Mucosa of descending colon (tissue), 3 donors: ENCODE measurements at regions not wholly inside any gene's neighbourhood (a gene's known extent, or its start where the extent isn't known, plus 50 kb on each side); places are given as distances from the start of the nearest gene placed in this dataset.

ENCODE experiments used
- ATAC-seq: fragments of 200-7000 bp; cut with Tn5 transposase; one replicate; pipeline ENCODE4 v1.9.1; 2020; ENCODE audit warnings: mild to moderate bottlenecking, moderate library complexity
- DNase-seq, 3 donors: peaks; one replicate each; pipeline ENCODE4 v3.0.0-alpha.2; 2020
- H3K36me3 ChIP-seq: fragments of 200-600 bp; one replicate; pipeline ENCODE4 v1.8.0; 2021; ENCODE audit warnings: low read depth, mild to moderate bottlenecking
- H3K4me1 ChIP-seq: fragments of 200-600 bp; one replicate; pipeline ENCODE4 v1.8.0; 2021; ENCODE audit warnings: low read depth, mild to moderate bottlenecking
- H3K4me3 ChIP-seq: fragments of 200-600 bp; one replicate; pipeline ENCODE4 v1.8.0; 2021; ENCODE audit warnings: mild to moderate bottlenecking
- H3K9me3 ChIP-seq: fragments of 200-600 bp; one replicate; pipeline ENCODE4 v1.8.0; 2021; ENCODE audit warnings: mild to moderate bottlenecking
- CTCF ChIP-seq: fragments of 200-600 bp; IDR thresholded peaks from one replicate; pipeline ENCODE4 v1.8.0; 2022; ENCODE audit warnings: antibody characterized with exemption, mild to moderate bottlenecking
- intact Hi-C, 2 donors: fragments of 100-400 bp; cut with DNase I in 1 of 2; cut with micrococcal nuclease in 1 of 2; formaldehyde crosslinking; loops; one replicate each; pipeline versions ENCODE4 v1.11.0 to v1.11.1; 2022; cut with DNase I, micrococcal nuclease
- donor health status: DM: no; HTN: no; CAD: no; lungs with moderate emphysema.
- donor health status: DM: no; HTN: no; CAD: no.
- donor health status: DM: no; HTN: yes; CAD: no.

- H3K9me3 ChIP-seq = no peaks in the 10 kb centered on the region
- H3K36me3 ChIP-seq = no peaks in the 10 kb centered on the region
- ATAC-seq (no peak), DNase-seq (no peak)
- H3K4me3 ChIP-seq = no peak overlapping the region
- TF ChIP-seq CTCF = no peak
- intact Hi-C loops = loop anchor here (10.0 kb wide), 1 partner anchor 229 kb away; no protein-coding TSS in a partner anchor
- no peaks in the 10 kb centered on the region for H3K4me1 ChIP-seq
Observed at GRCh38 chr11:8335683-8336082, 72.0 kb upstream of the LMO1 start.

- DNase-seq (no peak), ATAC-seq (no peak)
- intact Hi-C loops = loop anchor here (10.0 kb wide), 1 partner anchor 230 kb away; no protein-coding TSS in a partner anchor
- Histone ChIP-seq H3K36me3 (no peaks in the 10 kb centered on the region), H3K4me3 (no peak overlapping the region), H3K4me1 (no peaks in the 10 kb centered on the region), H3K9me3 (no peaks in the 10 kb centered on the region)
- no peak for TF ChIP-seq CTCF
Observed at GRCh38 chr11:8335186-8335585, 71.5 kb upstream of the LMO1 start.

GRCh38 chr11:8333811-8334401 lies 70.2 kb upstream of the LMO1 start:
- ATAC-seq = no peak
- H3K36me3 ChIP-seq = no peaks in the 10 kb centered on the region
- no peaks in the 10 kb centered on the region for H3K9me3 ChIP-seq
- H3K4me3 ChIP-seq = no peak overlapping the region
- H3K4me1 ChIP-seq = no peaks in the 10 kb centered on the region
- no peak for DNase-seq
- intact Hi-C loops = loop anchor here (10.0 kb wide), 1 partner anchor 231 kb away; no protein-coding TSS in a partner anchor
- TF ChIP-seq CTCF = no peak

- no peak for TF ChIP-seq CTCF
- Histone ChIP-seq H3K4me3 (no peak overlapping the region), H3K9me3 (no peaks in the 10 kb centered on the region), H3K36me3 (no peaks in the 10 kb centered on the region), H3K4me1 (no peaks in the 10 kb centered on the region)
- ATAC-seq = no peak
- intact Hi-C loops = loop anchor here (10.0 kb wide), 1 partner anchor 231 kb away; no protein-coding TSS in a partner anchor
- no peak for DNase-seq
Observed at GRCh38 chr11:8333376-8333775, 69.7 kb upstream of the LMO1 start.

- intact Hi-C loops = loop anchor here (10.0 kb wide), 1 partner anchor 232 kb away; no protein-coding TSS in a partner anchor
- DNase-seq (no peak), ATAC-seq (no peak)
- H3K4me1 ChIP-seq = no peaks in the 10 kb centered on the region
- no peak for TF ChIP-seq CTCF
- no peaks in the 10 kb centered on the region for H3K9me3 ChIP-seq
- H3K4me3 ChIP-seq = no peak overlapping the region
- H3K36me3 ChIP-seq = no peaks in the 10 kb centered on the region
Observed at GRCh38 chr11:8332891-8333290, 69.2 kb upstream of the LMO1 start.
